ENCODE measurements at regions not wholly inside any gene's neighbourhood (a gene's known extent, or its start where the extent isn't known, plus 50 kb on each side); places are given as distances from the start of the nearest gene placed in this dataset.

DNA sequence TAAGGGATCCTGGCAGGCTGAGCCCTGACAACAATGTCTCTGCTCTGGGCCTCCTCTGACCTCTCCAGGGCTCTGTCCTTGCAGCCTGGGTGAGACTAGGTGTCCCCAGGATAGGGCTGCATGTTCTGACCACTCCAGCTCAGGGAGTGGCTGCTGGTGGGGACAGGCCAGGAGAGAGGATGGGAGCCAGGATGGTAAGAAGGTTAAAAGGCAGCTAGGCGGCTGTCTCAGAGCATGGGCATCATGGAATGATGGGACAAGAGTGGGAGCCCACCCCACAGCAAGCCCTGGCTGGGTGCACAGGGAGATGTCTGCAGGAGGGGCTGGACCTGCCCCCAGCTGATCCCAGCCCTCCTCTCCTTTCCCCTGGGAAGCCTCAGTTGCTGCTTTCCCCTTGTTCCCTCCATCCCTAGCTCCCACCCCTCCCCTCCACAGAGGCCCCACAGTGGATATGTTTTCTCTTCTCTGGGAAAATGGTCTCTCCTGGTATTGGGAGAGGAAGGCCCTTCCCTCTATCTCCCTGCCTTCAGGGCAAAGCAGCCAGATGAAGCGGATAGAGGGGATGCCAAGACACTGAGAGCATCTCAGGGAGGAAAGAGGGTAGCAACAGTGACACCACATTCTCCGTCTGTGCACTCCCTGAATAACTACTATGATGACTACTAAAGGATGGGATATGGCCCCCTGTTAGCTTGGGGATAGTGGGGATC is 334.3 kb downstream of the DYSF start:
- no peak for DNase-seq

DNA sequence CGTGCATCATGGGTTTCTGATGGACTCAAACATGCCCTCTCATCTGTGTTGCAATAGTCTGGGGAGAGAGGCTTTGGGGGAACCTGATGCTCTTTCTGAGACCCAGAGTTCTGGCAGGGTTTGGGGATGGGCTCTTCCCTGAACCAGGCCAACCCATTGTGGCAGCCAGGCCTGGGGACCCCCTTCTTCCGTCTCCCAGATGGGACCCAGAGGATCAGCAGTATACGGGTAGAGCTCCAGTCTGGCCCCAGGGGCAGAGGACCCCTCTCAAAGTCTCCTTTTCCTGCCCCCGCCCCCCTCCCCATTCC is 333.7 kb downstream of the DYSF start:
- no peak for DNase-seq

DNA sequence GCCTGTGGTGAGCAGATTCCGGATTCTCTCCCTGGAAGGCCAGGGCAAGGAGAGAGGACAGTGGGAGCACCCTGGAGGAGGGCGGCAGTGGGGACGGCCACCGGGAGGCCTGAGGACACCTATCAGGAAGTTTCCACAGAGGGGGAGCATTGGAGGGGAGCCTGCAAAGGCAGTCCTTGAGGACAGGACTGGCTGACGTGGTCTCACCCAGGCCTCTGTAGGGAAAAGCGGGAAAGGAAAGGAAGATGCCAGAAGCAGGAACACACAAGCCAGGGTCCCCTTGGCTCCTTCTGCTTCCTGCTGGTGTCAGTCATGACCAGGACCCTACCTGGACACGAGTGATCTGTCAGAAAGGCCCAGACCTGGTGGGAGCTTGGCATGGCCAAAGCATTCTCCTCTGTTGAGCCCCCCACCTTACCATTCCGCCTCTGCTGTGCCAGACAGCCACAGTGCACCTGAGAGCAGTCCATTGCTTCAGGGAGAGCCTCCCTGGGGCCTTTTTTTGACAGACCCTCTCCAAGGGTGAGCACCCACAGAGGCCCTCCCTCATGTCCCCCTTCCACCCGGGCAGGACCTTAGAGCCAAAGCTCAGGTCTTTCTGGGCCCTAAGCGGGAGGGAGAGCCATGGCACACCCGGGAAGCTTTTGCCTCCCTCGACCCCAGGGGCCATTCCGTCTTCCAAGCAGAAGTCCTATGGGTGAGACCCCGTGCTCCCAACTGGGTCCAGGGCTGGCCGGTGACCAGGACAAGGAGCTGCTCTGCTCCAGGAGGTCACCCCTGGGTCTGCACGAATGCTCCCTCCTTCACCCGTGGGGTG is 333.1 kb downstream of the DYSF start:
- no peak for DNase-seq

DNA sequence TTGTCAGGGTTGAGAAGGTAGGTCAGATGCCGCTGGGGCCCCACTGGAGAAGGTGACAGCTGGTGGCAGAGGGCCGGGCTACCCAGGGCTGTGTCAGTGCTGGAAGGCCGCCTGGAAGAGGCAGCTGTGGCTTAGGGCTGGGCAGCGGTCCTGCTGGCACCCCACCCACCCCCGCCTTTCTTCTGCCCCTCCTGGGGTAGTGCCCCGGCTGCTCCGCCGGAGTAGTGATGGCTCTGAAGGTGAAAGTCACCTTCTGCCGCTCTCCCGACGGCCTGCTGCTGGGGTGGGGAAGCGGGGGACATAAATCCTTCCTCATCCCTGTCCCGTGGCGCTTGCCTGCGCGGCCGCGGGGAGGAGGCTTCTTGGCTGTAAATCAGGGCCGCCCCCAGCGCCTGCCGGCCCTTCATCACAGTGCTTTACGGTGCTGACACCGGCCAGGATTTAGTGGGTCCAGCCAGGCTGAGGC is 332.2 kb downstream of the DYSF start:
- DNase-seq = no peak

GRCh38 chr2:71784734-71785511 is 331.6 kb downstream of the DYSF start:
- no peak for DNase-seq

DNA sequence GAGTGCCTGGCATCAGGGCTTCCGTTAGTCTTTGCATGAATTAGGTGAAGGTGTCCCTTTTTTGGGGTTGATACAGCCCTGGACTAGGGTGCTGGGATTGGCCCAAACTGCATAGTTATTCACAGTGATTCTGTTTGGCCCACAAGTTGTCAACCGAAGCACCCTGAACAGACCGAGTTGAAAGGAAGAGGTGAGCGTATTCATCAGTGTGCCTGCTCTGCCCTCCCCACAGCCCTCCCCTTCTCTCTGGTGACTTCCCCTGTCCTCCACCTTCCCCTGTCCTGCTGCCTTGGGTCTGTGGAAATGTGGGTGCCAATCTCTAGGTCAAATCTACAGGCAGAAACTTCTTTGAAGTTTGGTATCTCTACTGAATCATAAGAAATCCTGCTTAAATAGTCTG is 330.5 kb downstream of the DYSF start:
- no peak for DNase-seq

DNA sequence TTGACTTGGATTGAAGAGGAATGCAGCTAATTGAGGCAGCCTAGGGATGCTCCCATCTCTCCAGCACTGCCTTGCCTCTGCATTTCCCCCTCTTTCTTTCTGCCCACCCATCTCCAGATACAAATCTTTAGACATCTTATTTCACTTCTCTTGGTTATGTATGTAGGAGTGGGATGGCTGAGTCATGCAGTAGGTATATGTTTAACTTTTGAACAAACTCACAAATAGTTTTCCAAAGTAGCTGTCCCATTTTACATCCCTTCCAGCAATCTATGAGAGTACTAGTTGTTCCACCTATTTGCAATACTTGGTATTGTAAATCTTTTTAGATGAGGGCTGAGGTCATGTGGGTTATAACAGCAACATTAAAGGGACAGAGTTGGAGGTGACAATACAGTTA is 329.9 kb downstream of the DYSF start:
- no peak for DNase-seq

GRCh38 chr2:71782323-71782722 is 329.0 kb downstream of the DYSF start:
- no peak for DNase-seq

GRCh38 chr2:71781695-71782228 is 328.4 kb downstream of the DYSF start:
- no peak for DNase-seq

GRCh38 chr2:71780162-71780561 is 326.8 kb downstream of the DYSF start:
- no peak for DNase-seq

- DNase-seq = no peak
These were observed 326.4 kb downstream of the DYSF start for GRCh38 chr2:71779774-71780105.

DNA sequence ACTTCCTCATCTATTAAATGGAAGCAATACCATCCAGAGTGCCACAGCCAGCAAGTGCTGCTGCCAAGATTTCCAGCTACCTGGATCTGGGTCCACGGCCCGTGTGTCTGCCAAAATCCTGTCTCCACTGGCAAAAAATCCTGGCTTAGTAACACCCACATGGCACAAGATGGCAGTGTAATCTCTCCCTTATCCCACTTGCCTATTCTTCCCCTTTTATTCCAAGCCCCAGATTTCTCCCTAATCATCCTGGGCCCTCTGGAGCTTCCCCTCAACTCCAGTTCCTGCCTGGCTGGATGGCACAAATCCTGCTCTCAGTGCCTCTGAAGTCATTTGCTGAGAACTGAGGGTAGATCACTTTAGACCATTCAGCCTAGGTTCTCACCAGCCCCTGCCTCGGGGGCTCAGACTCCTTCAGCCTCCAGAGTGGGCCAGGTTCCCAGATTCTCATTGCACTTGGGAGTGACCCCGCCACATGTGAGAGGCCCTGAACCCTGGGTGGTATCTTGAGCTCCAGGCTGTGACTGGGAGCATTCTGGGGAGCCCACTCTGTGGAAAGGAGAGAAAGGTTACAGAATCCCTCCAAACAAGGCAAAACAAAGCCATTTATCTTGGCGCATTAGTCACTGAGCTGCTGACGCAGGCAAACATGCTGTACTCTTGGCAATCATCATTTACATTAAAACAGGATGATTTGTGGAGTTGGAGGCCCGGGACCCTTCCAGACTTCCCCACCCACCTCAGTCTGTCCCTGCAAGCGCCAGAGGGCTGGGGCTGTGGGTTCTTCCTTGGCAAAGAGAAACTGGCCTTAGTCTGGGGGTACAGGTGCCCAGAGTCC is 325.8 kb downstream of the DYSF start:
- DNase-seq = no peak

DNA sequence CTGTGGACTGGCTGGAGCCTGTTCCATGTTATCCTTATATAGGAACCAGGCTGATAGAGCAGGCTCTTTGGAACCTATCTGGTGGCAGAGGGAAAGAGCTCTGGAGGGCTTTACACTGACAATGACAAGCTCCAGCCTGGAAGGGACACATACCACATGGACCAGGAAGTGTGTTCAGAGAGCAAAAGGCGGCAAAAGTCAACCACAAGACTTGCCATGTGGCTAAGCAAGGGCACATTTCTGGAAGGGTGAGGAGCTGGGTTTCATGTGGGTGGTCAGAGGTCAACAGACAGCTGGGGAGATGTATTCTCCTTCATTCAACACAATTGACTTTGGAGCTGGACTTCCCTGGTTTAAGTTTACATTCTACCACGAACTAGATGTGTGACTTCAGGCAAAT is 325.2 kb downstream of the DYSF start:
- no peak for DNase-seq

DNA sequence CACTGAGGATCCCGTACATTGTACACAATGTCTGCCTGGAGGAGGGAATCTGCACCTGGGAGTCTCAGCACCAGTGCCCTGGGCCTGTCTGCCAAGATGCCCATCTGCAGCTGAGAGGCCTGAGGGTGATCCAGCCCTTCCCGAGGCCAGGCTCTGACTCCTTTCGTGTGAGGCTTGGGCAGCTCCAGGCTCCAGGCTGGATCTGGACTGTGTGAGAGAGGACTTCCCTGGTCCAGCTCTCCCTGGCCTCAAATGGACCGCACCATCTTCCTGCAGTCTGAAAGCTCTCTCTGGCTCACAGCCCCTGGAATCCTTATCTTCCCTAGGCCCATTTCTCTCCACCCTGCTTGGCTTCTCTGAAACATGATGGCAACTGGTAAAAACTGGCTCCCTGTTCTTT is 324.6 kb downstream of the DYSF start:
- DNase-seq = no peak

DNA sequence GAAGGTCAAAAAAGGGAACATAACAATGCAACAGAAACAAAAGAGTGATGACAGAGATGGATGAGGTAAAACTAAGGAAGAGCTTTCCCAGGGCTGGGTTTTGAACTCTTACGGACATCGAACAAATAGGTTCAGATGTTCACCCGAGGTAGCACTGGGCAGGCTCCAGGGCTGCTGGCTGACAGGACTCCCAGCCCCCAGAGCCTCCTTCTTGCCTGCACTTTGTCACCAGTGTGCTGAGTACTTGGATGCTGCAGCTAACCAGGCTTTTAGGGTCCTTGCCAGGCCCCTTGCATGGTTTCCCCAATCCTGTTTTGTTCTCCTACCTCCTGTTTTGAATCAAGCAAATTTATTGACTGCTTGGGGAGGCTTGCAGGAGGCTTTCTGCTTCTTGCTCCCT is 322.9 kb downstream of the DYSF start:
- DNase-seq = no peak

GRCh38 chr2:71773218-71773617 is 319.9 kb downstream of the DYSF start:
- DNase-seq = no peak

GRCh38 chr2:71772510-71773172 is 319.3 kb downstream of the DYSF start:
- DNase-seq = no peak

DNA sequence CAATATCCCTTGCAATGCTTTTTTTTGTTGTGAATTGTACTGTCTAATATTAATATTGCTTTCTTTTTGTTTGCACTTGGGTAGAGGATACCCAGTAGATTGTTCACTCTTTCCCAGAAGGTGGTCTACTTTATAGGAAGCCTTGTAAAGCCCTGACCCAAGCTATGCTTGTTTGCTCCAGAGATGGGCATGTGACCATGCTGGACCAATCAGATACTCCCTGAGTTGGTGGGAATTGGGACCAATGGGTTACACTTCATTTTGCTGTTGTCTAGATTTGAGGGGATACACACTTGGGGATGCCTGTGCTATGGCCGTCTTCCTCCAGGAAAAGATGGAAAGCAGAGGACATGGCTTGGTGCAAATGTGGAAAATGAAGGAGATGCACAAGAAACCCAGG is 314.3 kb downstream of the DYSF start:
- no peak for DNase-seq

DNA sequence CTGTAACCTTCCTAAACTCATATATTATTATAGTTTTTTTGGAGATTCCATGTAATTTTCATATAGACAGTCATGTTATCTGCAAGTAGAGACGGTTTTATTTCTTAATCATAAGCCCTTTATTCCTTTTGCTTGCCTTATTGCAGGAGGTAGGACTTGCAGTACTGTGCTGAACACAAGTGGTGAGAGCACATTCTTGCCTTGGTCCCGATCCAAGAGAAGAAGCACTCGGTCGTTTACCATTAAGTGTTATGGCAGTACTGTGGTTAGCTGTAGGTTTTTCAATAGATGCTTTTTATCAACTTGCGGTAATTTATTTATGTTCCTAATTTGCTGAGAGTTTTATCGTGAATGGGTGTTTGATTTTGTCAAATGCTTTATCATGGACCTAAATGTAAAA is 305.7 kb downstream of the DYSF start:
- no peak for DNase-seq

DNA sequence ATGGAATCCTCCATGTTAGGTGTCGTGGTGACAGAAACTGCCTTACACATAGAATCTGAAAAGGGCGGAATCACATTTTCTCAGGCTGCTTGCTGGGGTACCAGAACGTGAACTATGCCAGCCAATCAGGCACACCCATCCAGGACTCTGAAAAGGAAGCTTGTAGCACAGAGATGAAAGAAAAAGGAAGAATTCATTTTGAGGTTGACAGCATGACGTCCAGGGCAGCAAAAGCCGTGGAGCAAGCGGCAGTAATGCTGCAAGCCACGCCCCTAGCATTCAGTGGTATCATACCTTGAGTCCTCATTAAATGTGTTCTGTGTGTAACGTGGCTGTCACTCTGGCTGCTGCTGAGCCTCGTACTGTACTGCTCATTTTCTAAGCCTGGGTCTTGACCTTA is 304.0 kb downstream of the DYSF start:
- no peak for DNase-seq

GRCh38 chr2:71756280-71756906 is 303.0 kb downstream of the DYSF start:
- no peak for DNase-seq

GRCh38 chr2:71751590-71751989 is 298.2 kb downstream of the DYSF start:
- DNase-seq = no peak

Data from suppressor macrophage treated with lipopolysaccharide for 1 hour (primary cell).